Fibroblast of villous mesenchyme (primary cell): ENCODE measurements at regions not wholly inside any gene's neighbourhood (a gene's known extent, or its start where the extent isn't known, plus 50 kb on each side); places are given as distances from the start of the nearest gene placed in this dataset.

ENCODE experiments used
- DNase-seq: peaks from one replicate; pipeline ENCODE4 v3.0.0-alpha.2; 2010; ENCODE audit warnings: low read depth
- H3K4me3 ChIP-seq: 2 replicates; pipeline ENCODE4 v1.5.1; 2011; ENCODE audit warnings: low read depth, mild to moderate bottlenecking, low read length
- TF ChIP-seq, protein P1 (sequence below): IDR thresholded peaks from 2 replicates; pipeline ENCODE4 v1.5.1; 2012; ENCODE audit warnings: low read depth, mild to moderate bottlenecking, low read length; ENCODE audit not compliant: insufficient read depth

DNA sequence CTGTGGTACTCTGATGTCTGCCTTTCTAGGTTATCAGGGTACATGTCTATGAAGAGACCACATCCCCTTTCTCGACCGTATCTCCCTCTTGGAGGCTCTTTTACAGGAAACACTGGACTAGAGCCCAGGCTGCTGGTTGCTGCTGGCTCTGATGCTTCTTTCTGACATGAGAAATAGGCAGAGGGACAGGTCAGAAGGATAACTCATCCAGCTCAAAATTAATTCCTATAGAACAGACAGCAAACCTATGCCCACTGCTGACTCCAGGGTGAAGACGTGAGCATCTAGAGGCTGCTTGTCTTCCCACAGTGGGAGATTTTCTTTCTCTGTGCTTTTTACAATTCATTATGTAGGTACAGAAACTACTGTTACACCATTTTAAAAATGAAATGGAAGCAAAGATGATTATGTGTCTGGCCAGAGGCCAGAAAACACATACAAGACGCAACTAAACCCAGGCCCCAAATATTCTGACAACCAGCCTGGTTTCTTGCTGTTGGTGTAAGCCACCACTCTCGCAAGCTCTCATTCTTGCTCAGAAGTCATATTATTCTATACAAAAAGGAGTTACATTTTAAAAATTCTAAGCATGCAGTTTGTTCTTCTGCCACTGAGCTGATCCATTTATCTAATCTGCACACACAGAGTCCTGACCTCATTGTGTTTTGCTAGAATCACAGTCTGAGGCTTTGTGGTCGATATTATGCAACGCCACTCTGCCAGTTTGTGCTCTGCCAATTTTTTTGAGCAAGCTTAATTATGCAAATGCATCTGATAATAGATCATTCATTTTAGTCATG, 424.3 kb downstream of the KIF20B start:
- H3K4me3 ChIP-seq = no peak overlapping the region
- peak; percentile 61 for DNase-seq
- TF ChIP-seq, protein P1, sequence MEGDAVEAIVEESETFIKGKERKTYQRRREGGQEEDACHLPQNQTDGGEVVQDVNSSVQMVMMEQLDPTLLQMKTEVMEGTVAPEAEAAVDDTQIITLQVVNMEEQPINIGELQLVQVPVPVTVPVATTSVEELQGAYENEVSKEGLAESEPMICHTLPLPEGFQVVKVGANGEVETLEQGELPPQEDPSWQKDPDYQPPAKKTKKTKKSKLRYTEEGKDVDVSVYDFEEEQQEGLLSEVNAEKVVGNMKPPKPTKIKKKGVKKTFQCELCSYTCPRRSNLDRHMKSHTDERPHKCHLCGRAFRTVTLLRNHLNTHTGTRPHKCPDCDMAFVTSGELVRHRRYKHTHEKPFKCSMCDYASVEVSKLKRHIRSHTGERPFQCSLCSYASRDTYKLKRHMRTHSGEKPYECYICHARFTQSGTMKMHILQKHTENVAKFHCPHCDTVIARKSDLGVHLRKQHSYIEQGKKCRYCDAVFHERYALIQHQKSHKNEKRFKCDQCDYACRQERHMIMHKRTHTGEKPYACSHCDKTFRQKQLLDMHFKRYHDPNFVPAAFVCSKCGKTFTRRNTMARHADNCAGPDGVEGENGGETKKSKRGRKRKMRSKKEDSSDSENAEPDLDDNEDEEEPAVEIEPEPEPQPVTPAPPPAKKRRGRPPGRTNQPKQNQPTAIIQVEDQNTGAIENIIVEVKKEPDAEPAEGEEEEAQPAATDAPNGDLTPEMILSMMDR = no peak

DNA sequence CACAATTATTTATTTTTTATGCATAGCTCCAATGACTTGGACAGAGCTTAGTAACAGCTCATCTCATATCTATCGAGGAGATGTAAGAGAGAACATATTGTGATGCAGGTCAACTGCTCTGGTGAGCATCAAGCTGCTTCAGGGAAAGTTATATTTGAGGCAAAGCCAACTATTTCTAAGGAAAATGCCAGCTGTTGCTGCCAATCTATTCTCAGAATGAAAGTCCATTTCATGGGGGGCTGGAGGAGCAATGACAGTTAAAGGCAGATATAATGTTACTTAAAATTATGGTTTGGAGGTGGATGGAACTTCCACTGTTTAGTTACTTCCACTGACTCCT, 424.8 kb downstream of the KIF20B start:
- H3K4me3 ChIP-seq = no peak overlapping the region
- TF ChIP-seq, protein P1 = no peak
- no peak for DNase-seq

DNA sequence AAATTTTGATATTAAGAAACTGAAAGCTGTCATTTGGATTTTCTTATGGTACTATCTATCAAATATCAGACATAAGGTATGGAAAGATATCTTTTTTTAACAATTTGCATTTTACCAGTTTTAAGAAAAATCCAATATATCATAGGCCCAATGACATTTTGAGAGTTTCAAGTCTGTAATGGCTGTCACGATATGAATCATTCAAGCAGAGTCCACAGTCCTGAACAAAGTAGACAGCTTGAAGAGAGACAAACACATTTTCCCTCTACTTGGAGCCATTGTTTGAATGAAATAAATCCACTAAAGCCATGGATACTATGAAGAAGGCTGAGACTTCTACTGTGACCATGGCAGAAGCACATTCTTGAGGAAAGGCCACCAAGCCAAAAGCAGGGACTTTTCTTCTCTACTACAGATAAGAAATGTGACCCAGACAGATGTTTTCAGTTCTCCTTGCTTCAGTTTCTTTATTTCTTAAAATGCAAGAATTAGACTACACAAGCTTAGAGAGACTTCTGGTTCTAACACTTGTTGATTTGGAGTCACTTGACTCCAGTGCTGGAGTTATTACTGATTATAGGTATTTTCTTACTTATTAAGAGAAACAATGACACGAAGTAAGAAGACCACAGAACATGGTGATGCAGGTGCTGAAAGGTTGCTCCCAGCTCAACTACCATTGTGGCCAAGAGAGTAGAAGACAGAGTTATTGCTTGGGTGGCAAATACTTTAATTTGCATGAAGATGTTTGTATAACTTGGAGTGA, 429.1 kb downstream of the KIF20B start:
- no peak for DNase-seq
- H3K4me3 ChIP-seq = no peak overlapping the region
- TF ChIP-seq, protein P1 = no peak

DNA sequence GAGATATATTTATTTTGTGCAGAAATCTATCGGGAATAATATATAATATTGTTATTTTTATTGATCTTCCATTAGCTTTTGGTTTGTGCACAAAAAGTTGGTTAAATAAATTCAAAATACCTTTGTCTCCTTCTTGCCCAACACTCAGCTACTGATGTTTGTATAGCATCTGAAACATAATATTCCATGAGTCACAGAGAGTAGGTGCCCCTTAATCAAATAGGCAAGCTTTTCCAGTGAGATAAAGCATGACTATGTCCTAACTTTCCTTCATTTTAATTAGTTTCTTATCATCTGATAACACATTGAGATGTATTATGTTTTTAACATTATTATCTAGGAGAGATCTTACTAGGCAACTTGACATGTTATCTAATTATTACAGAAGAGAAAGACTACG, 432.2 kb downstream of the KIF20B start:
- no peak overlapping the region for H3K4me3 ChIP-seq
- TF ChIP-seq, protein P1 = no peak
- no peak for DNase-seq

DNA sequence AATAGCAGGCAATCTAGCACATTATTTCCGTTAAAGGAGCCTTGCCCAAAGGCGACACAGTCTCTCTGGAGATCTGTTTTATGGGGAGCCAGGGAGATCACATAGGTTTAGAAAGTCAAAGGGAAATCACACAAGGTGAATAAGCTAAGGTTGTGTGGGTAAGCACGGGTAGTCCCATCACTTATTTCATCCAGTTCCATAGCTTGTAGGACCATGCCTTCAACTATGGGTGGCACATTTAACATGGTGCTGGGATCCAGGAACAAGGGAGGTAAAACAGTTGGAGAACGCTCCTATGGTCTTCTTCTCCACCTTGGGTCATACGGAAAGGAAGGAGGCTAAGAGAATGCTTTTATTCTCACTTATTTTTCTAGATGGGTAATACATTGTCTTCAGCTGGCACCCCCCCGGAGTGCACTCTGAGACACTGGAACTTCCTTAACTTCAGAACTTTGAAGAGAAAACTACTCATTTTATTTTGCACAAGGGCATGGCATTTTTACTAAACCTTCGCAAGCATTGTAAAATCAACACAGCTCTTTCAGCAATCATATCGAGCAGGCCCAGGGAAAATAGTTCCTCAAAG, 435.4 kb downstream of the KIF20B start:
- no peak overlapping the region for H3K4me3 ChIP-seq
- peak; percentile 45 for DNase-seq
- TF ChIP-seq, protein P1 = no peak

DNA sequence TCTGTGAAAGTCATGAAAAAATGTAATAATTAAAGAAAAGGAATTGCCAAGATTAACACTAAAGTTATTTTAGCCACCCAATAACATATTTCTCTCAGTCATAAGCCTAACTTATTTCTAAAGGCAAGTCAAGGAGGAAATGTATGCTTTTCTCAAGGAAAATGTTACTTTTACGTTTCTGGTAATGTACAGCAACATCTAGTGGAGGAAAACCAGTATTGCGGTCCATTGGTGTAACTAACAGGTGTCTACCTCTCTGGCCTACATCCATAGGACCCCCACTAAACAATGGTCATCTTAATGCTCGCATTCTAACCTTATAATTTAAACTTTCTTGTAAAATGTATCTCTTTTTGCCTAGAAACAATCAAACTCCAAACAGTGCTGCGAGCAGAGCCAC, 437.5 kb downstream of the KIF20B start:
- TF ChIP-seq, protein P1 = peak; percentile 51
- no peak overlapping the region for H3K4me3 ChIP-seq
- DNase-seq = peak; percentile 6
